ENCODE measurements at regions not wholly inside any gene's neighbourhood (a gene's known extent, or its start where the extent isn't known, plus 50 kb on each side); places are given as distances from the start of the nearest gene placed in this dataset.

DNA sequence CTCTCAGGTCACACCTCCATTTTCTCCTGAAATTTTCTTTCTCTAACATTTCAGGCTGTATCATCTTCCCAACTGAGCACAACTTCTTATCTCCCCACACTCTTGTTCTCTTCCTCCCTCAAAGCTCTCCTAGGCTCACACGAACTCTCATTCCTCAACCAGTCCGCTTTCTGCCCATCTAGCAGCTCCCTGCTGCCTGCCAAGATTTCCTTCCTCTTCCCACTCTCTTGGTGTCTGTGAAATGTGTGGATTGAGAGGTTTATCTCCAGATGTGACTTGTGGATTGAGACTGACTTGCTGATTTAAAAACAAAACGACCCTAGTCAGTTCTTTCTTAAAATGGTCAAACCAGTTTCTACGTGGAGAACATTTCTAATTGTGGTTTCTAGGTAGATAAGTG is 106.3 kb downstream of the MTNR1B start:
- TF ChIP-seq, protein P1, sequence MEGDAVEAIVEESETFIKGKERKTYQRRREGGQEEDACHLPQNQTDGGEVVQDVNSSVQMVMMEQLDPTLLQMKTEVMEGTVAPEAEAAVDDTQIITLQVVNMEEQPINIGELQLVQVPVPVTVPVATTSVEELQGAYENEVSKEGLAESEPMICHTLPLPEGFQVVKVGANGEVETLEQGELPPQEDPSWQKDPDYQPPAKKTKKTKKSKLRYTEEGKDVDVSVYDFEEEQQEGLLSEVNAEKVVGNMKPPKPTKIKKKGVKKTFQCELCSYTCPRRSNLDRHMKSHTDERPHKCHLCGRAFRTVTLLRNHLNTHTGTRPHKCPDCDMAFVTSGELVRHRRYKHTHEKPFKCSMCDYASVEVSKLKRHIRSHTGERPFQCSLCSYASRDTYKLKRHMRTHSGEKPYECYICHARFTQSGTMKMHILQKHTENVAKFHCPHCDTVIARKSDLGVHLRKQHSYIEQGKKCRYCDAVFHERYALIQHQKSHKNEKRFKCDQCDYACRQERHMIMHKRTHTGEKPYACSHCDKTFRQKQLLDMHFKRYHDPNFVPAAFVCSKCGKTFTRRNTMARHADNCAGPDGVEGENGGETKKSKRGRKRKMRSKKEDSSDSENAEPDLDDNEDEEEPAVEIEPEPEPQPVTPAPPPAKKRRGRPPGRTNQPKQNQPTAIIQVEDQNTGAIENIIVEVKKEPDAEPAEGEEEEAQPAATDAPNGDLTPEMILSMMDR (IDR thresholded peaks at IDR 0.05; ENCODE audit: control insufficient read depth, extremely low read depth, insufficient read depth) = no peak
- H3K4me3 ChIP-seq (ENCODE audit: low read depth, low read length) = no peak overlapping the region
- DNase-seq (ENCODE audit: low read depth) = no peak

DNA sequence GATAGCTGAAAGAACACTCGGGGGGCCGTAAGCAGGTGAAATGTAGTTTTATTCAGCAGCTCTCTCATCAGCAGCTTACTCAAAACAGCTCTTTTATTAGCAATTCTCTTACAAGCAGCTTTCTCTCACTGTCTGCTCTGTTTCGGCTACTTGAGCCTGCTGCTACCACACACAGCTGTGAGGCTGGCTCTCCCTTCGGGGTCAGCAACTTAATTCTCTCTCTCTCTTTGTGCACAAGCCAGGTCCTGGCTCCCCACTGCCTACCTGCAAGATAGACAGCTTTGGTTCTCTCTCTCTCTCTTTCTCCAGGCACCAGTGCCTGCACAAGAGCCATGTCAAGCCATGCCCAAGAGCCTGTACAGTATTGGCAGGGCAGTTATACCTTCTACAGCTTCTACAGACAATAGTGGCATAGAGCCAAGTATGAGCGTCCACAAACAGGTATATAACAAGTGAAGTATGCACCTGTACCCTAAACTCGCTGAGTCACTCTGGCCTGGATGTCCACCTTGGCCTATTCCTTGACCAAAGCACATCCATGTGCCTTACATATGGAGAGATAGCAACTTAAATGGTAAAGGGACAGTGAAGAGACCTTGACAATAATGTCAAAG is 110.8 kb downstream of the MTNR1B start:
- no peak overlapping the region for H3K4me3 ChIP-seq (ENCODE audit: low read depth, low read length)
- TF ChIP-seq, protein P1 (IDR thresholded peaks at IDR 0.05; ENCODE audit: control insufficient read depth, extremely low read depth, insufficient read depth) = no peak
- no peak for DNase-seq (ENCODE audit: low read depth)

DNA sequence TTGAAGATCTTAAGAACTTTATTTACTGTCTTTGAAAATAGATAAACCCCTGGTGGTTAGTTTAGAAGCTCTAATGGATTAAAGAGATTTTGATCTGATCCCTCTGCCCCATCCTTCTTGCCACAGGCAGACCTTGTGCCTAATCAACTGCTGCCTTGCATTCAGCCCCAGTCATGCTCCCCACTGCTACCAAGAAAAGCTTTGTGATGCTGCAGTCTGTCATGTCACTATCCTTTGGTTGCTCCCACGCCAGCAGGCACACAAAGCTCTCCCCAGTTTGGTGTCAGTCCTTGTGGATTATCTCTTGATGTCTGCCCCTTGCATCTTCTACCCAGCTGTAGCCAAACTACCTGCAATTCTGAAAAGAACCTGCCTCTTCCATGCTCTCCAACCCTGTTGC is 112.2 kb downstream of the MTNR1B start:
- TF ChIP-seq, protein P1 (IDR thresholded peaks at IDR 0.05; ENCODE audit: control insufficient read depth, extremely low read depth, insufficient read depth) = no peak
- no peak overlapping the region for H3K4me3 ChIP-seq (ENCODE audit: low read depth, low read length)
- no peak for DNase-seq (ENCODE audit: low read depth)

DNA sequence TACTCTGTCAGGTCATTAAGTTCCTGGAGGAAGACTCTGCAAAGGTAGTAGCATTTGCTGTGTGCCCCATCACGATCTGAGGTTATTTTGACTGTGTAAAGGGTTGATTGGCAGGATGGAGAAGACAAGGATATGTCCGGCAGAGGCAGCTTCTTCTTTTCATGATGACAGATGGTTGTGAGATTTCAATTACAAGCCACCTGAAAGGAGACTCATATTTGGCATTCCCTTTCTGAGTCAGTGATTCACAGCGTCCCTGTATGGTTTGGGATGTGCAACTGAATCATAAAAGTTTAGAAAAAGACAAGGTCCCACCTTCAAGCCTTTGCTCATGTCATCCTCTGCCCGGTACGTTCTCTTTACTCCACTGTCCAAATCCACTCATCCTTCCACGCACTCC is 113.4 kb downstream of the MTNR1B start:
- no peak overlapping the region for H3K4me3 ChIP-seq (ENCODE audit: low read depth, low read length)
- no peak for DNase-seq (ENCODE audit: low read depth)
- TF ChIP-seq, protein P1 (IDR thresholded peaks at IDR 0.05; ENCODE audit: control insufficient read depth, extremely low read depth, insufficient read depth) = no peak

DNA sequence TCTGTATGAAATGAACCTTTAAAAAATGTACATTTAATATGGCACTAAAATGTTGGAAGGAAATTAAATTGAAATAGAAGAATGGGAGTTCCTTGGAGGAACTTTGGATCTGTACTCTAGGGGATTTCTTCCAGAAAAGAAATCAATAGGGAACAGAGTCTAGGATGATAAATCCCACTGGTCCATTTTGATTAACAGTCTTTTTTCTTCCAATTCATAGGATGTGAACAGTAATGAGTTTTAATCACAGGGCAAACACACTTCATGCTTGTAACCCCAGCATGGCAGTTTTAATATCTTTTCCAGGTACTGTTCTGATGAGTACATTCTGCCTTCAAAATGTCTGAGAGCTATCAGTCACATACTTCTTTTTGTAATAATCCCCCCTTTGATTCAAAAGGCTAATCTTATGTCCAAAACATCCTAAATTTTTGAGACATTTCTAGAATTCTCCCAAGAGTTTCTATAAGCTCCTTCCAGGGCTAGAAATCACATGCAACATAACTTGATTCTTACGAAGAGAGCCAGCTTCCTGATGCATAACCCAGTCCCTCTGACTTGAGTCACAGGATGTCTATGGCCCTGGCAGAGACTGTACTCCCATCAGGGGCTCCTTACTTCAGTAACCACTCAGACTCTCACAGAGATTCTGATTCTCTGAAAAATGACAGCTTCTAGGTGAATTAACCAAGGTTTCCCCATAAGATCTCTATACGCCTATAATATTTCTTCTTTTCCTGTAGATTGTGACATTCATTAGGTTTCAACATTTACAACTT is 112.9 kb downstream of the SLC36A4 start:
- no peak overlapping the region for H3K4me3 ChIP-seq (ENCODE audit: low read depth, low read length)
- TF ChIP-seq, protein P1 (IDR thresholded peaks at IDR 0.05; ENCODE audit: control insufficient read depth, extremely low read depth, insufficient read depth) = no peak
- no peak for DNase-seq (ENCODE audit: low read depth)

DNA sequence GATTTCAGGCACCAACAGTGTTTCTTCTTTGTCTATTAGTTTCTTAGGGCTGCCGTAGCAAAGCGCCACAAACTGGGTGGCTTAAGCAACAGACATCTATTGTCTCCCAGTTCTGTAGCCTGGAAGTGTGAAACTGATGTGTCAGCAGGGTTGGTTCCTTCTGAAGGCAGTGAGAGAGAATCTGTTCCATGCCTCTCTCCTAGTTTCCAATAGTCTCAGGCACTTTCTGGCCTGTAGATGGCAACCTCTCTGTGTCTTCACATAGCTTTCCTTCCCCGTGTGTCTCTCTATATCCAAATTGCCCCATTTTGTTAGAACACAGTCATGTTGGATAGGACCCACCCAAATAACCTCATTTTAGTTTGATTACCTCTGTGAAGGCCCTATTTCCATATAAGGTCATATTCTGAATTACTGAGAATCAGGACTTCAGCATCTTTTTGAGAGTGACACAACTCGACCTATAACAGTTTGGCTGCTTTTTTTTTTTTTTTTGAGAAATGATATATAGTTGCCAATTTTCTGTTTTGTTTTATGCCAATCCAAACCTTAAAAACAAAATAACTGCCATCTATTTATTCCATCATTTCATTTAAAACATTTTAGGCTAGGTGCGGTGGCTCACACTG is 108.2 kb downstream of the SLC36A4 start:
- peak; percentile 40 for DNase-seq (ENCODE audit: low read depth)
- no peak overlapping the region for H3K4me3 ChIP-seq (ENCODE audit: low read depth, low read length)
- TF ChIP-seq, protein P1 (IDR thresholded peaks at IDR 0.05; ENCODE audit: control insufficient read depth, extremely low read depth, insufficient read depth) = peak; percentile 74

Data from LNCaP clone FGC (cell line).